Neural cell (in vitro differentiated cells): ENCODE measurements at regions not wholly inside any gene's neighbourhood (a gene's known extent, or its start where the extent isn't known, plus 50 kb on each side); places are given as distances from the start of the nearest gene placed in this dataset.

ENCODE experiments used
- H2AFZ ChIP-seq: fragments of 200-600, 300-800 bp; sonication (generic), shearing (Covaris generic); 2 replicates; pipeline ENCODE4 v1.6.0; 2014; ENCODE audit warnings: low read depth, mild to moderate bottlenecking, antibody characterized with exemption, low read length, moderate library complexity
- H3F3A ChIP-seq: fragments of 200-600 bp; shearing (Covaris generic); 2 replicates; pipeline ENCODE4 v1.6.1; 2016; ENCODE audit warnings: mild to moderate bottlenecking, moderate library complexity, mixed read lengths, antibody characterized with exemption, low read length; ENCODE audit not compliant: insufficient read depth, poor library complexity, severe bottlenecking
- H3K27ac ChIP-seq: fragments of 200-600, 300-800 bp; sonication (generic), shearing (Covaris generic); 2 replicates; pipeline ENCODE4 v1.5.1; 2014; ENCODE audit warnings: mild to moderate bottlenecking, low read length, moderate library complexity
- H3K27me3 ChIP-seq: fragments of 300-800, 200-600 bp; sonication (generic), shearing (Covaris generic); 2 replicates; pipeline ENCODE4 v1.6.0; 2014; ENCODE audit warnings: mild to moderate bottlenecking, low read depth, low read length, moderate library complexity; ENCODE audit not compliant: insufficient read depth
- H3K36me3 ChIP-seq: fragments of 300-800, 200-600 bp; sonication (generic), shearing (Covaris generic); 2 replicates; pipeline ENCODE4 v1.5.1; 2014; ENCODE audit warnings: mild to moderate bottlenecking, antibody characterized with exemption, low read length, moderate library complexity; ENCODE audit not compliant: insufficient read depth
- H3K4me2 ChIP-seq: fragments of 300-800, 200-600 bp; sonication (generic), shearing (Covaris generic); 2 replicates; pipeline ENCODE4 v1.6.0; 2014; ENCODE audit warnings: mild to moderate bottlenecking, low read length
- H3K4me3 ChIP-seq: fragments of 300-800, 200-600 bp; sonication (generic), shearing (Covaris generic); 2 replicates; pipeline ENCODE4 v1.5.1; 2014; ENCODE audit warnings: mild to moderate bottlenecking, low read length, moderate library complexity
- H3K79me2 ChIP-seq: fragments of 200-600 bp; shearing (Covaris generic); replicated peaks from 2 replicates; pipeline ENCODE4 v1.6.0; 2014; ENCODE audit warnings: mild to moderate bottlenecking, low read length, moderate library complexity; ENCODE audit not compliant: insufficient read depth
- H3K9ac ChIP-seq: fragments of 300-800, 200-600 bp; sonication (generic), shearing (Covaris generic); 2 replicates; pipeline ENCODE4 v1.6.1; 2016; ENCODE audit warnings: mild to moderate bottlenecking, low read length, mixed read lengths
- H3K9me2 ChIP-seq: fragments of 200-600 bp; shearing (Covaris generic); 2 replicates; pipeline ENCODE4 v1.6.1; 2016; ENCODE audit warnings: mild to moderate bottlenecking, low read length, mixed read lengths; ENCODE audit not compliant: insufficient read depth
- H3K9me3 ChIP-seq: fragments of 200-600, 300-800 bp; sonication (generic), shearing (Covaris generic); 2 replicates; pipeline ENCODE4 v1.6.1; 2016; ENCODE audit warnings: mild to moderate bottlenecking, mixed run types, low read length, moderate library complexity, mixed read lengths
- H4K20me1 ChIP-seq: fragments of 200-600 bp; shearing (Covaris generic); 2 replicates; pipeline ENCODE4 v1.6.1; 2016; ENCODE audit warnings: mild to moderate bottlenecking, mixed run types; ENCODE audit not compliant: insufficient read depth
- EP300 ChIP-seq: fragments of 450-650 bp; conservative IDR thresholded peaks from 2 replicates; pipeline ENCODE4 v1.6.1; 2014; ENCODE audit warnings: antibody characterized with exemption, mild to moderate bottlenecking, moderate library complexity; ENCODE audit not compliant: poor library complexity, severe bottlenecking
- EZH2 ChIP-seq: fragments of 200-600, 300-800 bp; shearing (Covaris generic), sonication (generic); IDR thresholded peaks from 2 replicates; pipeline ENCODE4 v1.6.1; 2014; ENCODE audit warnings: antibody characterized with exemption, low read length, borderline replicate concordance, mild to moderate bottlenecking; ENCODE audit not compliant: insufficient read depth, poor library complexity, severe bottlenecking
- MXI1 ChIP-seq: fragments of 450-650 bp; conservative IDR thresholded peaks from 2 replicates; pipeline ENCODE4 v1.6.1; 2014; ENCODE audit warnings: antibody characterized with exemption, mild to moderate bottlenecking; ENCODE audit not compliant: poor library complexity, severe bottlenecking
- RAD21 ChIP-seq: fragments of 450-650 bp; conservative IDR thresholded peaks from 2 replicates; pipeline ENCODE4 v1.6.1; 2014; ENCODE audit warnings: antibody characterized with exemption, mild to moderate bottlenecking, moderate library complexity
- SMC3 ChIP-seq: fragments of 450-650 bp; conservative IDR thresholded peaks from 2 replicates; pipeline ENCODE4 v1.6.1; 2014; ENCODE audit warnings: antibody characterized with exemption, mild to moderate bottlenecking, moderate library complexity; ENCODE audit not compliant: poor library complexity
- TF ChIP-seq, protein P1 (sequence below): IDR thresholded peaks from 2 replicates; pipeline ENCODE4 v1.6.1; 2012; ENCODE audit warnings: borderline replicate concordance
- TF ChIP-seq, protein P2 (sequence below): fragments of 450-650 bp; IDR thresholded peaks from 2 replicates; pipeline ENCODE4 v1.5.1; 2014; ENCODE audit warnings: antibody characterized with exemption, mild to moderate bottlenecking, moderate library complexity; ENCODE audit not compliant: poor library complexity, severe bottlenecking

DNA sequence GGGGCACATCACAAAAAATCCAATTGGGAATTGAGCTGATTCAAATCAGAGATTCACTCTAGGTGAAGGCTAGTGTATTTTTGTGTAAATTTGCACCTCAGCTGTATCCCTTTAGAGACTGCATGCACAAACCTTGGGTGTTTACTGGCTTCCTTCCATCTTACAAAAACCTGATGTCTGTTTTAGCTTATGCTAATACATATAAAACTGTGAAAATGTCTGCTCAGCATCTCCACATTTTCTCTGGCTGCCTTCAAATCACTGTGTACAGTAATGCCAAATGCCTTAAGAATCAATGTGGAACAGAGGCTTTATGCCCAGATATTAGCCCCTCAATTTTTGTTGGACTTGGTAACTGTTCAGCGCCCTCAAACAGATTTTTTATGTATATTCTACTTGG, 675.8 kb upstream of the SLITRK6 start:
- H3K9me3 ChIP-seq: no peaks in the 10 kb centered on the region
- no peaks in the 10 kb centered on the region for H4K20me1 ChIP-seq
- no peak overlapping the region for H3K27ac ChIP-seq
- no peaks in the 10 kb centered on the region for H3K9me2 ChIP-seq
- no peaks in the 10 kb centered on the region for H3K36me3 ChIP-seq
- no peak overlapping the region for H3K4me2 ChIP-seq
- H3K79me2 ChIP-seq: no peaks in the 10 kb centered on the region
- TF ChIP-seq EZH2: no peak
- TF ChIP-seq SMC3: no peak
- H3F3A ChIP-seq: no peaks in the 10 kb centered on the region
- no peaks in the 10 kb centered on the region for H3K27me3 ChIP-seq
- H3K4me3 ChIP-seq: no peak overlapping the region
- no peak overlapping the region for H2AFZ ChIP-seq
- H3K9ac ChIP-seq: no peak overlapping the region

DNA sequence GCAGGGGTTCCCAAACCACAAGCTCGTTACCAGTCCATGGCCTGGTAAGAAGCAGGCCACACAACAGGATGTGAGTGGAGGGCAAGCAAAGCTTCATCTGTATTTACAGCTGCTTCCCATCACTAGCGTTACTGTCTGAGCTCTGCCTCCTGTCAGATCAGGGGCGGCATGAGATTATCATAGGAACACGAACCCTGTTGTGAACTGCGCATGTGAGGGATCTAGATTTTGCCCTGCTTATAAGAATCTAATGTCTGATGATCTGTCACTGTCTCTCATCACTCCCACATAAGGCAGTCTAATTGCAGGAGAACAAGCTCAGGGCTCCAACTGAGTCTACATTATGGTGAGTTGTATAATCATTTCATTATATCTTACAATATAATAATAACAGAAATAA, 677.4 kb upstream of the SLITRK6 start:
- H3K4me2 ChIP-seq: no peak overlapping the region
- no peaks in the 10 kb centered on the region for H3K9me2 ChIP-seq
- H3K4me3 ChIP-seq: no peak overlapping the region
- no peak overlapping the region for H3K9ac ChIP-seq
- H3K36me3 ChIP-seq: no peaks in the 10 kb centered on the region
- H3K27ac ChIP-seq: no peak overlapping the region
- no peaks in the 10 kb centered on the region for H3K9me3 ChIP-seq
- TF ChIP-seq EP300 (no peak), EZH2 (no peak), SMC3 (no peak), MXI1 (no peak), RAD21 (no peak)
- TF ChIP-seq, protein P1, sequence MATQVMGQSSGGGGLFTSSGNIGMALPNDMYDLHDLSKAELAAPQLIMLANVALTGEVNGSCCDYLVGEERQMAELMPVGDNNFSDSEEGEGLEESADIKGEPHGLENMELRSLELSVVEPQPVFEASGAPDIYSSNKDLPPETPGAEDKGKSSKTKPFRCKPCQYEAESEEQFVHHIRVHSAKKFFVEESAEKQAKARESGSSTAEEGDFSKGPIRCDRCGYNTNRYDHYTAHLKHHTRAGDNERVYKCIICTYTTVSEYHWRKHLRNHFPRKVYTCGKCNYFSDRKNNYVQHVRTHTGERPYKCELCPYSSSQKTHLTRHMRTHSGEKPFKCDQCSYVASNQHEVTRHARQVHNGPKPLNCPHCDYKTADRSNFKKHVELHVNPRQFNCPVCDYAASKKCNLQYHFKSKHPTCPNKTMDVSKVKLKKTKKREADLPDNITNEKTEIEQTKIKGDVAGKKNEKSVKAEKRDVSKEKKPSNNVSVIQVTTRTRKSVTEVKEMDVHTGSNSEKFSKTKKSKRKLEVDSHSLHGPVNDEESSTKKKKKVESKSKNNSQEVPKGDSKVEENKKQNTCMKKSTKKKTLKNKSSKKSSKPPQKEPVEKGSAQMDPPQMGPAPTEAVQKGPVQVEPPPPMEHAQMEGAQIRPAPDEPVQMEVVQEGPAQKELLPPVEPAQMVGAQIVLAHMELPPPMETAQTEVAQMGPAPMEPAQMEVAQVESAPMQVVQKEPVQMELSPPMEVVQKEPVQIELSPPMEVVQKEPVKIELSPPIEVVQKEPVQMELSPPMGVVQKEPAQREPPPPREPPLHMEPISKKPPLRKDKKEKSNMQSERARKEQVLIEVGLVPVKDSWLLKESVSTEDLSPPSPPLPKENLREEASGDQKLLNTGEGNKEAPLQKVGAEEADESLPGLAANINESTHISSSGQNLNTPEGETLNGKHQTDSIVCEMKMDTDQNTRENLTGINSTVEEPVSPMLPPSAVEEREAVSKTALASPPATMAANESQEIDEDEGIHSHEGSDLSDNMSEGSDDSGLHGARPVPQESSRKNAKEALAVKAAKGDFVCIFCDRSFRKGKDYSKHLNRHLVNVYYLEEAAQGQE: no peak
- TF ChIP-seq, protein P2, sequence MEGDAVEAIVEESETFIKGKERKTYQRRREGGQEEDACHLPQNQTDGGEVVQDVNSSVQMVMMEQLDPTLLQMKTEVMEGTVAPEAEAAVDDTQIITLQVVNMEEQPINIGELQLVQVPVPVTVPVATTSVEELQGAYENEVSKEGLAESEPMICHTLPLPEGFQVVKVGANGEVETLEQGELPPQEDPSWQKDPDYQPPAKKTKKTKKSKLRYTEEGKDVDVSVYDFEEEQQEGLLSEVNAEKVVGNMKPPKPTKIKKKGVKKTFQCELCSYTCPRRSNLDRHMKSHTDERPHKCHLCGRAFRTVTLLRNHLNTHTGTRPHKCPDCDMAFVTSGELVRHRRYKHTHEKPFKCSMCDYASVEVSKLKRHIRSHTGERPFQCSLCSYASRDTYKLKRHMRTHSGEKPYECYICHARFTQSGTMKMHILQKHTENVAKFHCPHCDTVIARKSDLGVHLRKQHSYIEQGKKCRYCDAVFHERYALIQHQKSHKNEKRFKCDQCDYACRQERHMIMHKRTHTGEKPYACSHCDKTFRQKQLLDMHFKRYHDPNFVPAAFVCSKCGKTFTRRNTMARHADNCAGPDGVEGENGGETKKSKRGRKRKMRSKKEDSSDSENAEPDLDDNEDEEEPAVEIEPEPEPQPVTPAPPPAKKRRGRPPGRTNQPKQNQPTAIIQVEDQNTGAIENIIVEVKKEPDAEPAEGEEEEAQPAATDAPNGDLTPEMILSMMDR: no peak
- H3K79me2 ChIP-seq: no peaks in the 10 kb centered on the region
- H2AFZ ChIP-seq: no peak overlapping the region
- no peaks in the 10 kb centered on the region for H4K20me1 ChIP-seq
- no peaks in the 10 kb centered on the region for H3F3A ChIP-seq
- no peaks in the 10 kb centered on the region for H3K27me3 ChIP-seq

DNA sequence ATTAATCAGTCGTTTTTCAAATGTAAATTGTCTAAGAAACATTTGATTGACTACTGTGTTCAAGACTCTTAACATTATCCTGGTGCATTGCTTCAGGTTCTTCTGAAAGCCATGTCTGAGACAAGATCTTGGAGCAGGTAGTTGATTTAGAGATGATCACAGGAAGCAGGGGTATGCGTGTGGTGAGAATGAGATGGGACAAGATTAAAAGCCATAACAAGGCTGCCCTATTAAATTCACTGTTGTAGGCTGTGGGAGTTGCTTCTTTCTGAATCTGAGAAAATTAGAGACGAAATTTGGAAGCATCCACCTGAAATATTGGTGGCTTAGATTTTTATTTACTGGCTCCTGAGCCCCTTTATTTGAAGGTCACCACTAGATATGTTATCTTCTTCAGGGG, 687.4 kb upstream of the SLITRK6 start:
- Histone ChIP-seq H3K9me3 (no peaks in the 10 kb centered on the region), H4K20me1 (no peaks in the 10 kb centered on the region), H3K4me2 (no peak overlapping the region), H3K79me2 (no peaks in the 10 kb centered on the region), H2AFZ (no peak overlapping the region), H3K27ac (no peak overlapping the region), H3K27me3 (no peaks in the 10 kb centered on the region), H3K36me3 (no peaks in the 10 kb centered on the region), H3K4me3 (no peak overlapping the region), H3F3A (no peaks in the 10 kb centered on the region), H3K9me2 (no peaks in the 10 kb centered on the region), H3K9ac (no peak overlapping the region)
- TF ChIP-seq, protein P1: no peak
